Transverse colon (tissue), 4 donors: ENCODE measurements at regions not wholly inside any gene's neighbourhood (a gene's known extent, or its start where the extent isn't known, plus 50 kb on each side); places are given as distances from the start of the nearest gene placed in this dataset.

Source experiments
- DNase-seq: peaks from one replicate; pipeline ENCODE4 v3.0.0-alpha.2; 2019
- H3K27ac ChIP-seq, 4 donors: fragments of 200-600 bp; sonication (generic); 2 replicates each; pipeline ENCODE4 v1.5.1; 2016 to 2018; ENCODE audit warnings: inconsistent platforms in 4 of 4
- H3K27me3 ChIP-seq: fragments of 200-600 bp; sonication (generic); 2 replicates; pipeline ENCODE4 v1.5.1; 2017; ENCODE audit warnings: inconsistent platforms
- H3K36me3 ChIP-seq, 4 donors: fragments of 200-600 bp; sonication (generic); 2 replicates each; pipeline ENCODE4 v1.5.1; 2017 to 2019; ENCODE audit warnings: inconsistent platforms in 4 of 4
- H3K4me1 ChIP-seq, 4 donors: fragments of 200-600 bp; sonication (generic); 2 replicates each; pipeline ENCODE4 v1.5.1; 2017 to 2020; ENCODE audit warnings: inconsistent platforms in 4 of 4
- H3K4me3 ChIP-seq, 4 donors: fragments of 200-600 bp; sonication (generic); 1 replicate in 1 of 4; 2 replicates in 3 of 4; pipeline versions ENCODE4 v1.5.1 to v1.6.1; 2017 to 2019; ENCODE audit warnings: inconsistent platforms in 4 of 4
- H3K9me3 ChIP-seq, 2 donors: fragments of 200-600 bp; sonication (generic); 2 replicates each; pipeline ENCODE4 v1.5.1; 2017 to 2019; ENCODE audit warnings: inconsistent platforms in 2 of 2
- CTCF ChIP-seq, 5 experiments: fragments of 200-600 bp in 3 of 5; fragments of 450-650 bp in 2 of 5; sonication (generic) in 3 of 5; IDR thresholded peaks; 1 replicate in 2 of 5; 2 replicates in 3 of 5; pipeline ENCODE4 v1.5.1; 2016 to 2017; ENCODE audit warnings: antibody characterized with exemption in 5 of 5, inconsistent platforms in 3 of 5, mild to moderate bottlenecking in 2 of 5, moderate library complexity in 1 of 5
- EP300 ChIP-seq: sonication (generic); formaldehyde crosslinking; IDR thresholded peaks from one replicate; pipeline ENCODE4 v1.6.1; 2017; ENCODE audit warnings: antibody characterized with exemption, low read depth
- POLR2A ChIP-seq: fragments of 450-650 bp; IDR thresholded peaks from one replicate; pipeline ENCODE4 v1.6.1; 2016; ENCODE audit warnings: antibody characterized with exemption, mild to moderate bottlenecking, moderate library complexity
- POLR2AphosphoS5 ChIP-seq, 3 donors: sonication (generic); formaldehyde crosslinking; IDR thresholded peaks; one replicate each; pipeline ENCODE4 v1.6.1; 2016; ENCODE audit warnings: antibody characterized with exemption in 3 of 3
- WGBS, 2 donors: methylation state at CpG; one replicate each; pipeline ENCODE4 v1.1.5; 2018; ENCODE audit warnings: low coverage in 1 of 2; 5-methylcytosine and 5-hydroxymethylcytosine counted together
- in situ Hi-C, 4 donors: fragments of 200-750 bp; cut with MboI; loops; one replicate each; pipeline versions ENCODE4 v1.15.0 to v1.15.1; 2017; ENCODE audit warnings: low sequenced_read_pairs in 3 of 4, low pct_ligation_motif_present in 1 of 4, low pct_unique_long_range_greater_than_20kb in 1 of 4
- intact Hi-C: fragments of 100-400 bp; cut with DNase I; formaldehyde crosslinking; loops from one replicate; pipeline ENCODE4 v1.15.1; 2023; ENCODE audit warnings: low total_unique reads

DNA sequence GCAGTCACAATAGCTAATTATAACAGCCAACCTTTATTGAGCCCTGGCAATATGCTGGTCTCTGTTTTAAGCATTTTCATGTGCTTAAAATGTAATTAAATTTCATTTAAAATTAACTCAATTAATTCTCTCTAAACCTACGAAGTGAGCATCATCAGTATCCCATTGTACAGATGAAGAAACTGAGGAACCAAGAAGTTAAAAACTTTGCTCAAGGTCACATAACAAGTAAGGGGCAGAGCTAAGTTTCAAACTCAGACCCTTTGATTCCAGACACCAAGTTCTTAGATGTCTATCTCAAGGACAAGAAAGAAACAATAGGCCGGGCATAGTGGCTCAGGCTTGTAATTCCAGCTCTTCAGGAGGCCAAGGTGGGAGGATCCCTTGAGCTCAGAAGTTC lies 55.9 kb upstream of the NFKB1 start:
- in situ Hi-C loops: loop anchor here (5.0 to 25.0 kb wide), 7 partner anchors 142 to 660 kb away; partner anchors contain the start of gene SLC9B1 (in 1 of the 4)
- TF ChIP-seq POLR2AphosphoS5 (IDR thresholded peaks at IDR 0.05): no peak
- TF ChIP-seq POLR2A: no peak
- H3K36me3 ChIP-seq: no peaks in the 10 kb centered on the region
- no peaks in the 10 kb centered on the region for H3K27me3 ChIP-seq
- H3K9me3 ChIP-seq: no peaks in the 10 kb centered on the region
- no peak overlapping the region for H3K4me3 ChIP-seq
- DNase-seq: no peak
- 92 to 96% methylated on average over 1 to 2 of the region's 2 CpGs for WGBS, 2 donors
- intact Hi-C loops: loop anchor here (5.0 to 10.0 kb wide), 3 partner anchors 60 to 562 kb away; partner anchors contain the start of gene NFKB1
- no peak overlapping the region for H3K27ac ChIP-seq
- H3K4me1 ChIP-seq: peaks cover 0 to 10% (median 0%) of the 10 kb centered on the region in 4 donors

DNA sequence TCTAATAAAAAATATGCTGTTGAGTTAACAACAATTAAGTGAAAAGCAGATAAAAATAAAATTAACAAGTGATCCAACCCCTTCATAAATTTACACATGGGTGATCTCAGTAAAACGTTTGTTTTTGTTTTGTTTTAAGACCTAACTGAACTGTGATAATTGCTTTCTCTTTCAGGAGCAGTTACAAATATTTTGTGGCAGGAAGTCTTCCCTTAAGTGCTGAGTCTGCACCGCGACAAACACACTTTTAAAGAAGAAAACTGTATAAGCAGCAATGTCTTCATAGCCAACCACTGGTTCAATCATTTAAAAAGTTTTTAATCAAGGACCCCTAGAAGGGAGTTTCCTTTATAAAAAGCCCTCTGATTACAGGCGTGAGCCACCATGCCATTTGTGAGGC lies 53.7 kb upstream of the NFKB1 start:
- no peak for DNase-seq
- in situ Hi-C loops: loop anchor here (5.0 to 25.0 kb wide), 7 partner anchors 140 to 657 kb away; partner anchors contain the start of gene SLC9B1 (in 1 of the 4)
- intact Hi-C loops: loop anchor here (5.0 to 10.0 kb wide), 3 partner anchors 57 to 560 kb away; partner anchors contain the start of gene NFKB1

GRCh38 chr4:102449751-102450352 lies 51.3 kb upstream of the NFKB1 start:
- Histone ChIP-seq H3K36me3 (no peaks in the 10 kb centered on the region), H3K4me3 (no peak overlapping the region), H3K4me1 (peaks cover under 1 to 4% (median 3%) of the 10 kb centered on the region in 4 donors), H3K27me3 (no peaks in the 10 kb centered on the region), H3K9me3 (no peaks in the 10 kb centered on the region), H3K27ac (no peak overlapping the region)
- in situ Hi-C loops: loop anchor here (5.0 to 25.0 kb wide), 7 partner anchors 137 to 655 kb away; partner anchors contain the start of gene SLC9B1 (in 1 of the 4)
- TF ChIP-seq CTCF (IDR thresholded peaks at IDR 0.05) (peak; percentile 55 to 69 (median 63)), POLR2AphosphoS5 (IDR thresholded peaks at IDR 0.05) (no peak), EP300 (no peak), POLR2A (no peak)
- peak; percentile 46 for DNase-seq
- intact Hi-C loops: loop anchor here (5.0 to 10.0 kb wide), 3 partner anchors 55 to 557 kb away; partner anchors contain the start of gene NFKB1
- WGBS, 2 donors: 34 to 49% methylated on average over 4 of the region's 4 CpGs

More for the DNA sequence above, 53.7 kb upstream of the NFKB1 start:
- Histone ChIP-seq H3K36me3 (no peaks in the 10 kb centered on the region), H3K27me3 (no peaks in the 10 kb centered on the region), H3K9me3 (no peaks in the 10 kb centered on the region), H3K4me3 (no peak overlapping the region), H3K4me1 (peaks cover 0 to 3% (median 0%) of the 10 kb centered on the region in 4 donors), H3K27ac (no peak overlapping the region)
- TF ChIP-seq POLR2A: no peak
- TF ChIP-seq CTCF (IDR thresholded peaks at IDR 0.05): no peak
- no peak for TF ChIP-seq EP300
- TF ChIP-seq POLR2AphosphoS5 (IDR thresholded peaks at IDR 0.05): no peak
- WGBS, 2 donors: 42 to 44% methylated on average over 4 of the region's 4 CpGs

GRCh38 chr4:102451266-102451665 lies 49.9 kb upstream of the NFKB1 start:
- intact Hi-C loops: no loop called here
- no peak for TF ChIP-seq CTCF (IDR thresholded peaks at IDR 0.05)
- no peak for TF ChIP-seq POLR2A
- in situ Hi-C loops: no loop called here
- Histone ChIP-seq H3K27ac (no peak overlapping the region), H3K9me3 (no peaks in the 10 kb centered on the region), H3K36me3 (no peaks in the 10 kb centered on the region), H3K27me3 (no peaks in the 10 kb centered on the region), H3K4me3 (no peak overlapping the region), H3K4me1 (peaks cover 3 to 18% (median 12%) of the 10 kb centered on the region in 4 donors)
- DNase-seq: no peak
- WGBS, 2 donors: 95% methylated on average over 4 of the region's 4 CpGs; no CpG with 5 or more reads in 1 of the 2 donors
